Fibroblast of pulmonary artery (primary cell): ENCODE measurements at regions not wholly inside any gene's neighbourhood (a gene's known extent, or its start where the extent isn't known, plus 50 kb on each side); places are given as distances from the start of the nearest gene placed in this dataset.

Experiments
- DNase-seq: peaks from one replicate; pipeline ENCODE4 v3.0.0-alpha.2; 2010; ENCODE audit warnings: low read depth
- H3K4me3 ChIP-seq: replicated peaks from 2 replicates; pipeline ENCODE4 v1.5.1; 2011; ENCODE audit warnings: low read depth, mild to moderate bottlenecking, control low read depth, low read length, moderate library complexity
- TF ChIP-seq, protein P1 (sequence below): IDR thresholded peaks from 2 replicates; pipeline ENCODE4 v1.5.1; 2011; ENCODE audit warnings: mild to moderate bottlenecking, control low read depth, low read length, inconsistent platforms; ENCODE audit errors: missing control alignments

GRCh38 chr5:133866903-133867245 is 101.6 kb downstream of the C5orf15 start:
- TF ChIP-seq, protein P1, sequence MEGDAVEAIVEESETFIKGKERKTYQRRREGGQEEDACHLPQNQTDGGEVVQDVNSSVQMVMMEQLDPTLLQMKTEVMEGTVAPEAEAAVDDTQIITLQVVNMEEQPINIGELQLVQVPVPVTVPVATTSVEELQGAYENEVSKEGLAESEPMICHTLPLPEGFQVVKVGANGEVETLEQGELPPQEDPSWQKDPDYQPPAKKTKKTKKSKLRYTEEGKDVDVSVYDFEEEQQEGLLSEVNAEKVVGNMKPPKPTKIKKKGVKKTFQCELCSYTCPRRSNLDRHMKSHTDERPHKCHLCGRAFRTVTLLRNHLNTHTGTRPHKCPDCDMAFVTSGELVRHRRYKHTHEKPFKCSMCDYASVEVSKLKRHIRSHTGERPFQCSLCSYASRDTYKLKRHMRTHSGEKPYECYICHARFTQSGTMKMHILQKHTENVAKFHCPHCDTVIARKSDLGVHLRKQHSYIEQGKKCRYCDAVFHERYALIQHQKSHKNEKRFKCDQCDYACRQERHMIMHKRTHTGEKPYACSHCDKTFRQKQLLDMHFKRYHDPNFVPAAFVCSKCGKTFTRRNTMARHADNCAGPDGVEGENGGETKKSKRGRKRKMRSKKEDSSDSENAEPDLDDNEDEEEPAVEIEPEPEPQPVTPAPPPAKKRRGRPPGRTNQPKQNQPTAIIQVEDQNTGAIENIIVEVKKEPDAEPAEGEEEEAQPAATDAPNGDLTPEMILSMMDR, result no peak
- DNase-seq, result no peak
- no peak overlapping the region for H3K4me3 ChIP-seq

DNA sequence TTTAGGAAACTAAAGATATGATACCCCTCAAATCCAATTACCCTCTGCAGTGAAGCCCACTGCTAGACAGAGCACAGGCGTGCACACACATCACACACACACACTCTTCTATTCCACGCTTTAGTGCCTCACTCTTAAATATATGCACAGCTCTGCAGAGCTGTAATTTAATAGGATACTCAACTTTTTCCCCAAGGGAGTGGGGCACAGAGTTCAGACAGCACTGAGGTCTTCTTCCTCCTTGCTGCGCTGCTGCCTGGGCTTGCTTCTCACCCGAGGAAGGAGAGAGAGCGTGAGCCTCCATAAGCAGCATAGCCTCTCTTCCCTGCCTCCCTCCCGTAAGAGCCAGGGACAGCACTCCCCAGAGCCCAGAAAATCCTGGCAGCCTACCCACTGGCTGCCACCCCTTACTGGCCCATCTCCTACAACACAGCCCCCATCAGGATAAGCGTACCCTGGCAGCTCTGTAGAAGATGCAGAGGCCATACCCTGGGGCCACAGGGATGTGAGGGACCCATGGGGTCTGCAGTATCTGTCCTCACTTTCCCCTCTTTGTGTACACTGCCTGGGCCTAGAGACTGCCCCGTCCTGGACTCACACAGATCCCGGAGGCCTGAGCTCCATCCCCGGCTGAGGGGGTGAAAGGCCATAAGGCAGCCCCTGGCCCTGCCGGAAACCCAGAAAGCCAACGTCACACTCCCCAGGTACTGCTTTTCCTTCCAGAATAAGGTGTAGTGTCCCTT is 102.1 kb downstream of the C5orf15 start:
- H3K4me3 ChIP-seq, result no peak overlapping the region
- DNase-seq, result no peak
- TF ChIP-seq, protein P1, result no peak

- no peak for DNase-seq
- TF ChIP-seq, protein P1, result no peak
- H3K4me3 ChIP-seq, result no peak overlapping the region
Observed at GRCh38 chr5:133865113-133865512, 103.3 kb downstream of the C5orf15 start.

DNA sequence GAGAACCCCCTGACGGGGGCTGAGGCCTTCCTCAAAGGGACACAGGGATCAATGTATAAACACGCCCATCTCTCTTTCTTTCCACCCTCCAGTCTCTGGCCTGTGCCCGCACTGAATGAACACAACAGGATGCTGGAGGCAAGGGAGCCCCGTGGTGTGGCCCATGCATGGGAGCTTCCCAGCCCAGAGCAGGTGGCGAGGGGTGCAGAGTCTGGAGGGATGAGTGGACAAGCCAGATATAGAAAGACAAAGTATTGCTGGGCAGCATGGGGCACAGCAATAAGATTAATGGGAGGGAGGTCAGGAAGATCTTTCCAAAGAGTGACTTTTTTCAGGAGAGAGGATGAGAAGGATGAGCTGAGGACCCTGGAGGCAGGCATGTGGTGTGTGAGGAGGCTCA is 103.7 kb downstream of the C5orf15 start:
- TF ChIP-seq, protein P1, result no peak
- H3K4me3 ChIP-seq, result no peak overlapping the region
- DNase-seq, result no peak

DNA sequence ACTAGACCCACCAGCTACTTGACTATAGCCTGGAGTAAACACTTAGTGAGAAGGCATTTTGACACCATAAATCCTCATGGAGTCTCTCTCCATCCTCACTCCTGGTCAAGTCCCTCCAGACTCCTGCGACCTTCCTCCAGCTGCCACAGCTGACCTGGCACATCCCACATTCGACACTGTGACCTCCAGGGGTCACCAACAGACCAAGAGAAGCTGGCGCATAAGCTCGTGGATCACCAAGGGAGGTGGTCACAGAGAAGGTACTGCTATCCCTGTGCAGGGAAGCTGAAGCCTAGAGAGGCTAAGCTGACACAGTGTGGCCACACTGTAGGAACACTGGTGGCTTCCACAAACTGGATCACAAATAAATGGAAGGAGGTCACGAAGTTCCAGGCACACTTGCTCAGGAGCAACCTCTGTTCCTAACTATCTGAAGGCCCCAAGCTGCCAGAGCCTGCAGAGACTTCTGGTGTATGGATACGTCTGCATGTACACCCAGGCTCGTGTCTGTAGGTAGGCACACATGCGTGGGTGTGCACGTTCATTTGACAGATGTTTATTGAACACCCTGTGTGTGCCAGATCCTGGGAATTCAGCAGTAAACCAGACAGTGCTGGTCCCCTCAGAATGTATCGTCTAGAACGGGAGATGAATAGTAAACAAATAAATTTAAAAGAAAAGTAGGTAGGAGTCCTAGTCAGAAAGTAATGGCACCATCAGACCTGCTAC is 104.4 kb downstream of the C5orf15 start:
- DNase-seq, result no peak
- TF ChIP-seq, protein P1, result no peak
- H3K4me3 ChIP-seq, result no peak overlapping the region

DNA sequence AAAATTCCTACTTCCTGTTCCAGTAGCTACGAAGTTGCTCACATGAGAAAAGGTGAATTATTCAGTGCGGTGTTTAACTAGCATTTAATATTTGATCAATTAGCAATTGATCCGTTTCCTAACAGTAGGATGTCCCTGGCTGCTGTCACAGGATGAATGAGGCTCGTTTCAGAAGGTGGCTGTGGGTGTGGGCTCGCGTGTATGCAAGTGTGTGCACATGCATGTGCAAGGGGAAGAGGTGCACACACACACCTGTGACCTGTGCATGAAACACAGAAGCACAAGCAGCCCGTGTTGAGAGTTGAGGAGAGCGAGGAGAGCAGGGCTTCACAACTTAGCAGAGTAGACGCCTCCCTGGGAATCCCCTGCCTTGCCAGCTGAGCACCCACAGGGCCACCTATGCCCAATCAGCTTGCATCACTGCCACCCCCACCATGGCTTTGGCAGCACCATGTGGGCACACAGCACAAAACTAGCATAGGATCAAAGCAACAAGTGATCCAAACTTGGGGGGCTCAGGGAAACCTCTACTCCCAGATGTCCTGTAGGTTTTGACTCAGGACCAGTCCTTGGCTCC is 107.2 kb downstream of the C5orf15 start:
- no peak overlapping the region for H3K4me3 ChIP-seq
- TF ChIP-seq, protein P1, result no peak
- DNase-seq, result no peak
